GM12878 (cell line): ENCODE measurements at regions not wholly inside any gene's neighbourhood (a gene's known extent, or its start where the extent isn't known, plus 50 kb on each side); places are given as distances from the start of the nearest gene placed in this dataset.

Source experiments
- ATAC-seq: fragments of 200-7000 bp; cut with Tn5 transposase; 3 replicates; pipeline ENCODE4 v1.9.1; 2020; ENCODE audit warnings: mild to moderate bottlenecking, moderate library complexity
- BruUV-seq: library from RNA; stranded (reverse); fragments of 400-500 nt; replicated peaks from 2 replicates; lab custom pipeline; 2021; lab: Mats Ljungman, UMichigan
- CTCF ChIA-PET: fragments of 300-600 bp; sonication (Branson Sonifier 250); formaldehyde crosslinking; extraction: SDS; loops from one replicate; lab custom pipeline; 2021; ENCODE audit warnings: inconsistent platforms; lab: Yijun Ruan, JAX
- POLR2A ChIA-PET: fragments of 350-600 bp; formaldehyde crosslinking; extraction: SDS; loops from one replicate; lab custom pipeline; 2021; ENCODE audit warnings: inconsistent platforms; lab: Charles Lee
- RAD21 ChIA-PET: fragments of 300-600 bp; sonication (Branson Sonifier 250); formaldehyde crosslinking; loops from one replicate; lab custom pipeline; 2023; ENCODE audit warnings: antibody characterized with exemption; ENCODE audit not compliant: unreplicated experiment; lab: Charles Lee
- SMC1A ChIA-PET: fragments of 300-600 bp; sonication (Branson Sonifier 250); formaldehyde crosslinking; loops from one replicate; lab custom pipeline; 2023; ENCODE audit not compliant: unreplicated experiment, uncharacterized antibody; lab: Charles Lee
- DNase-seq: peaks from one replicate; pipeline ENCODE4 v3.0.0-alpha.2; 2011; ENCODE audit warnings: low read depth, low spot score
- FAIRE-seq: peaks from 3 replicates; lab custom pipeline; 2011; peaks lifted over from hg19 to GRCh38; lab: Jason Lieb, UNC
- H2AFZ ChIP-seq: 2 replicates; pipeline ENCODE4 v1.6.0; 2011; ENCODE audit warnings: low read depth, low read length, control low read depth; ENCODE audit not compliant: control insufficient read depth
- H3K27ac ChIP-seq: 2 replicates; pipeline ENCODE4 v1.5.1; 2011; ENCODE audit warnings: control low read depth; ENCODE audit not compliant: control insufficient read depth, insufficient read depth
- H3K27me3 ChIP-seq, 2 experiments: replicated peaks in 1 of 2; 2 replicates each; pipeline versions ENCODE4 v1.6.0 to v1.6.1; 2011; ENCODE audit warnings: low read length in 1 of 2; ENCODE audit not compliant: control insufficient read depth in 2 of 2, insufficient read depth in 2 of 2
- H3K36me3 ChIP-seq, 2 experiments: 2 replicates each; pipeline ENCODE4 v1.5.1; 2011; ENCODE audit warnings: low read length in 1 of 2; ENCODE audit not compliant: control insufficient read depth in 2 of 2, insufficient read depth in 2 of 2
- H3K4me1 ChIP-seq: 2 replicates; pipeline ENCODE4 v1.6.1; 2011; ENCODE audit warnings: mild to moderate bottlenecking, low read length, moderate library complexity, mixed read lengths; ENCODE audit not compliant: control insufficient read depth, insufficient read depth
- H3K4me2 ChIP-seq: 2 replicates; pipeline ENCODE4 v1.6.0; 2011; ENCODE audit warnings: control low read depth; ENCODE audit not compliant: control insufficient read depth, insufficient read depth
- H3K4me3 ChIP-seq: fragments of 200-600 bp; sonication (generic); 2 replicates; pipeline ENCODE4 v1.5.1; 2016
- H3K79me2 ChIP-seq: 2 replicates; pipeline ENCODE4 v1.6.0; 2011; ENCODE audit warnings: low read length; ENCODE audit not compliant: control insufficient read depth, insufficient read depth
- H3K9ac ChIP-seq: 2 replicates; pipeline ENCODE4 v1.8.0; 2011; ENCODE audit warnings: low read length, control low read depth, mixed read lengths; ENCODE audit not compliant: control insufficient read depth, insufficient read depth
- H3K9me3 ChIP-seq: replicated peaks from 3 replicates; pipeline ENCODE4 v1.5.1; 2011; ENCODE audit warnings: mild to moderate bottlenecking, low read length; ENCODE audit not compliant: control insufficient read depth, insufficient read depth
- H4K20me1 ChIP-seq: 2 replicates; pipeline ENCODE4 v1.6.0; 2011; ENCODE audit not compliant: control insufficient read depth, insufficient read depth
- EED ChIP-seq: sonication (generic); IDR thresholded peaks from 2 replicates; pipeline ENCODE4 v1.6.1; 2016; ENCODE audit warnings: antibody characterized with exemption, low read depth
- HCFC1 ChIP-seq: fragments of 150-350 bp; IDR thresholded peaks from 2 replicates; pipeline ENCODE4 v1.6.1; 2014; ENCODE audit warnings: low read length
- LARP7 ChIP-seq: fragments of 450-650 bp; IDR thresholded peaks from 2 replicates; pipeline ENCODE4 v1.6.1; 2017; ENCODE audit warnings: mild to moderate bottlenecking
- MEF2A ChIP-seq: IDR thresholded peaks from 2 replicates; pipeline ENCODE4 v1.6.1; 2011; ENCODE audit warnings: low read depth, mild to moderate bottlenecking, low read length, moderate library complexity; ENCODE audit not compliant: insufficient read depth
- MTA2 ChIP-seq: fragments of 450-650 bp; IDR thresholded peaks from 2 replicates; pipeline ENCODE4 v1.6.1; 2016; ENCODE audit warnings: low read depth, mild to moderate bottlenecking, moderate library complexity
- MTA3 ChIP-seq: IDR thresholded peaks from 2 replicates; pipeline ENCODE4 v1.6.1; 2012; ENCODE audit warnings: low read length, inconsistent platforms, borderline replicate concordance
- SPI1 ChIP-seq: IDR thresholded peaks from 2 replicates; pipeline ENCODE4 v1.6.1; 2011; ENCODE audit warnings: low read depth, mild to moderate bottlenecking, low read length, moderate library complexity, borderline replicate concordance; ENCODE audit not compliant: insufficient read depth
- TCF3 ChIP-seq: IDR thresholded peaks from 2 replicates; pipeline ENCODE4 v1.6.1; 2012; ENCODE audit warnings: low read depth, mild to moderate bottlenecking, low read length, borderline replicate concordance; ENCODE audit not compliant: insufficient read depth
- ZZZ3 ChIP-seq: IDR thresholded peaks from 2 replicates; pipeline ENCODE4 v1.6.1; 2011; ENCODE audit warnings: low read depth; ENCODE audit not compliant: control insufficient read depth, insufficient read length
- WGBS: methylation state at CpG from one replicate; pipeline ENCODE4 v1.1.6; 2016; ENCODE audit warnings: low lambda C conversion rate; ENCODE audit not compliant: insufficient replicate concordance, insufficient coverage; ENCODE audit errors: missing lambda C conversion rate; 5-methylcytosine and 5-hydroxymethylcytosine counted together
- in situ Hi-C: fragments of 300-500 bp; cut with MboI; formaldehyde crosslinking; loops from 9 replicates; pipeline ENCODE4 v1.14.3; 2018; ENCODE audit warnings: mixed read lengths
- intact Hi-C: fragments of 100-400 bp; cut with micrococcal nuclease; formaldehyde crosslinking; loops from one replicate; pipeline ENCODE4 v1.14.2; 2022; ENCODE audit not compliant: unreplicated experiment
- TF ChIP-seq, protein P1 (sequence below): fragments of 450-650 bp; IDR thresholded peaks from 2 replicates; pipeline ENCODE4 v1.6.1; 2017; ENCODE audit warnings: mild to moderate bottlenecking, moderate library complexity
- TF ChIP-seq, protein P2 (sequence below): fragments of 450-650 bp; IDR thresholded peaks from 2 replicates; pipeline ENCODE4 v1.6.1; 2018; ENCODE audit warnings: mild to moderate bottlenecking, low read depth, moderate library complexity; ENCODE audit not compliant: partially characterized antibody
- TF ChIP-seq, protein P3 (sequence below): fragments of 450-650 bp; formaldehyde crosslinking; IDR thresholded peaks from 2 replicates; pipeline ENCODE4 v1.4.0; 2020; ENCODE audit warnings: mild to moderate bottlenecking, moderate library complexity

DNA sequence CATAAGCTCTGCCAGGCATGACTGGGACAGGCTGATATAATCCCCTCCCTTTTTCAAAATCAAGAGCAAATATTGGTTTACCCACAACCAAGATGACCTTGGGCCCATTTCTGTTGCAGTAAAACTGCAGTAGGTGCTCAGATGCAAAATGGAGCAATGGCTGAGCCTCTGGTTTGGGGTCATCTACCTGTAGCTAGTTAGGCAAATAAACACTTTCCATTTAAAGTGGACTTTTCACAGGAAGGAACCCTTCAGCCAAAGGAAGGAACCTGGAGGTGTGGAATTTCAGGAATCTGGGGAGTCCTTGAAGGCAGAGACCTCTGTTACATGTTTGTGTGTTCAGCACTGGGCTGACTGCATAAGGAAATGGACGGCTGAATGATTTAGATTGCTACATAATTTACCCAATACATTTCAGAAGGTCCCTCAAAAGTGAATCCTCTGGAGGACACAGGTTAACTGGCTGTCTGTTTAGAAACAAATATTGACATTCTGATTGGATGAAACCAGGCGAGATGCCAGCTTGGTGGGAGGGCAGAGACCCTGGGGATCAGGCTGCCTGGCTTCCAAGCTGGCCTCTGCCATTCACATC lies 170.1 kb upstream of the ZNF618 start:
- H3K4me2 ChIP-seq, result no peak overlapping the region
- CTCF ChIA-PET, result no interaction called here
- H3K4me1 ChIP-seq, result no peaks in the 10 kb centered on the region
- in situ Hi-C loops (no loop called here), intact Hi-C loops (no loop called here)
- H3K9ac ChIP-seq, result no peak overlapping the region
- H2AFZ ChIP-seq, result no peak overlapping the region
- H4K20me1 ChIP-seq, result no peaks in the 10 kb centered on the region
- no peaks in the 10 kb centered on the region for H3K79me2 ChIP-seq
- ATAC-seq (no peak), FAIRE-seq (no peak), DNase-seq (no peak)
- TF ChIP-seq EED (no peak), TCF3 (no peak), ZZZ3 (no peak), LARP7 (no peak), HCFC1 (no peak), SPI1 (no peak), MTA3 (no peak), MTA2 (no peak), MEF2A (no peak)
- TF ChIP-seq, protein P1, sequence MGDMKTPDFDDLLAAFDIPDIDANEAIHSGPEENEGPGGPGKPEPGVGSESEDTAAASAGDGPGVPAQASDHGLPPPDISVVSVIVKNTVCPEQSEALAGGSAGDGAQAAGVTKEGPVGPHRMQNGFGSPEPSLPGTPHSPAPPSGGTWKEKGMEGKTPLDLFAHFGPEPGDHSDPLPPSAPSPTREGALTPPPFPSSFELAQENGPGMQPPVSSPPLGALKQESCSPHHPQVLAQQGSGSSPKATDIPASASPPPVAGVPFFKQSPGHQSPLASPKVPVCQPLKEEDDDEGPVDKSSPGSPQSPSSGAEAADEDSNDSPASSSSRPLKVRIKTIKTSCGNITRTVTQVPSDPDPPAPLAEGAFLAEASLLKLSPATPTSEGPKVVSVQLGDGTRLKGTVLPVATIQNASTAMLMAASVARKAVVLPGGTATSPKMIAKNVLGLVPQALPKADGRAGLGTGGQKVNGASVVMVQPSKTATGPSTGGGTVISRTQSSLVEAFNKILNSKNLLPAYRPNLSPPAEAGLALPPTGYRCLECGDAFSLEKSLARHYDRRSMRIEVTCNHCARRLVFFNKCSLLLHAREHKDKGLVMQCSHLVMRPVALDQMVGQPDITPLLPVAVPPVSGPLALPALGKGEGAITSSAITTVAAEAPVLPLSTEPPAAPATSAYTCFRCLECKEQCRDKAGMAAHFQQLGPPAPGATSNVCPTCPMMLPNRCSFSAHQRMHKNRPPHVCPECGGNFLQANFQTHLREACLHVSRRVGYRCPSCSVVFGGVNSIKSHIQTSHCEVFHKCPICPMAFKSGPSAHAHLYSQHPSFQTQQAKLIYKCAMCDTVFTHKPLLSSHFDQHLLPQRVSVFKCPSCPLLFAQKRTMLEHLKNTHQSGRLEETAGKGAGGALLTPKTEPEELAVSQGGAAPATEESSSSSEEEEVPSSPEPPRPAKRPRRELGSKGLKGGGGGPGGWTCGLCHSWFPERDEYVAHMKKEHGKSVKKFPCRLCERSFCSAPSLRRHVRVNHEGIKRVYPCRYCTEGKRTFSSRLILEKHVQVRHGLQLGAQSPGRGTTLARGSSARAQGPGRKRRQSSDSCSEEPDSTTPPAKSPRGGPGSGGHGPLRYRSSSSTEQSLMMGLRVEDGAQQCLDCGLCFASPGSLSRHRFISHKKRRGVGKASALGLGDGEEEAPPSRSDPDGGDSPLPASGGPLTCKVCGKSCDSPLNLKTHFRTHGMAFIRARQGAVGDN, result no peak
- TF ChIP-seq, protein P2, sequence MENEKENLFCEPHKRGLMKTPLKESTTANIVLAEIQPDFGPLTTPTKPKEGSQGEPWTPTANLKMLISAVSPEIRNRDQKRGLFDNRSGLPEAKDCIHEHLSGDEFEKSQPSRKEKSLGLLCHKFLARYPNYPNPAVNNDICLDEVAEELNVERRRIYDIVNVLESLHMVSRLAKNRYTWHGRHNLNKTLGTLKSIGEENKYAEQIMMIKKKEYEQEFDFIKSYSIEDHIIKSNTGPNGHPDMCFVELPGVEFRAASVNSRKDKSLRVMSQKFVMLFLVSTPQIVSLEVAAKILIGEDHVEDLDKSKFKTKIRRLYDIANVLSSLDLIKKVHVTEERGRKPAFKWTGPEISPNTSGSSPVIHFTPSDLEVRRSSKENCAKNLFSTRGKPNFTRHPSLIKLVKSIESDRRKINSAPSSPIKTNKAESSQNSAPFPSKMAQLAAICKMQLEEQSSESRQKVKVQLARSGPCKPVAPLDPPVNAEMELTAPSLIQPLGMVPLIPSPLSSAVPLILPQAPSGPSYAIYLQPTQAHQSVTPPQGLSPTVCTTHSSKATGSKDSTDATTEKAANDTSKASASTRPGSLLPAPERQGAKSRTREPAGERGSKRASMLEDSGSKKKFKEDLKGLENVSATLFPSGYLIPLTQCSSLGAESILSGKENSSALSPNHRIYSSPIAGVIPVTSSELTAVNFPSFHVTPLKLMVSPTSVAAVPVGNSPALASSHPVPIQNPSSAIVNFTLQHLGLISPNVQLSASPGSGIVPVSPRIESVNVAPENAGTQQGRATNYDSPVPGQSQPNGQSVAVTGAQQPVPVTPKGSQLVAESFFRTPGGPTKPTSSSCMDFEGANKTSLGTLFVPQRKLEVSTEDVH, result no peak
- TF ChIP-seq, protein P3, sequence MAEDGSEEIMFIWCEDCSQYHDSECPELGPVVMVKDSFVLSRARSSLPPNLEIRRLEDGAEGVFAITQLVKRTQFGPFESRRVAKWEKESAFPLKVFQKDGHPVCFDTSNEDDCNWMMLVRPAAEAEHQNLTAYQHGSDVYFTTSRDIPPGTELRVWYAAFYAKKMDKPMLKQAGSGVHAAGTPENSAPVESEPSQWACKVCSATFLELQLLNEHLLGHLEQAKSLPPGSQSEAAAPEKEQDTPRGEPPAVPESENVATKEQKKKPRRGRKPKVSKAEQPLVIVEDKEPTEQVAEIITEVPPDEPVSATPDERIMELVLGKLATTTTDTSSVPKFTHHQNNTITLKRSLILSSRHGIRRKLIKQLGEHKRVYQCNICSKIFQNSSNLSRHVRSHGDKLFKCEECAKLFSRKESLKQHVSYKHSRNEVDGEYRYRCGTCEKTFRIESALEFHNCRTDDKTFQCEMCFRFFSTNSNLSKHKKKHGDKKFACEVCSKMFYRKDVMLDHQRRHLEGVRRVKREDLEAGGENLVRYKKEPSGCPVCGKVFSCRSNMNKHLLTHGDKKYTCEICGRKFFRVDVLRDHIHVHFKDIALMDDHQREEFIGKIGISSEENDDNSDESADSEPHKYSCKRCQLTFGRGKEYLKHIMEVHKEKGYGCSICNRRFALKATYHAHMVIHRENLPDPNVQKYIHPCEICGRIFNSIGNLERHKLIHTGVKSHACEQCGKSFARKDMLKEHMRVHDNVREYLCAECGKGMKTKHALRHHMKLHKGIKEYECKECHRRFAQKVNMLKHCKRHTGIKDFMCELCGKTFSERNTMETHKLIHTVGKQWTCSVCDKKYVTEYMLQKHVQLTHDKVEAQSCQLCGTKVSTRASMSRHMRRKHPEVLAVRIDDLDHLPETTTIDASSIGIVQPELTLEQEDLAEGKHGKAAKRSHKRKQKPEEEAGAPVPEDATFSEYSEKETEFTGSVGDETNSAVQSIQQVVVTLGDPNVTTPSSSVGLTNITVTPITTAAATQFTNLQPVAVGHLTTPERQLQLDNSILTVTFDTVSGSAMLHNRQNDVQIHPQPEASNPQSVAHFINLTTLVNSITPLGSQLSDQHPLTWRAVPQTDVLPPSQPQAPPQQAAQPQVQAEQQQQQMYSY (CRISPR knock-in tag), result no peak
- SMC1A ChIA-PET, result no interaction called here
- H3K4me3 ChIP-seq, result no peak overlapping the region
- RAD21 ChIA-PET, result no interaction called here
- POLR2A ChIA-PET, result no interaction called here
- H3K27ac ChIP-seq, result no peak overlapping the region
- no peaks in the 10 kb centered on the region for H3K36me3 ChIP-seq
- no peaks in the 10 kb centered on the region; a peak in 1 of 4 replicates for H3K27me3 ChIP-seq
- WGBS, result 0% methylated on average over 2 of the region's 2 CpGs
- no TSS peak for BruUV-seq
- H3K9me3 ChIP-seq, result no peaks in the 10 kb centered on the region; the same call in 2 of the 3 replicates
